Tibial artery (tissue), 4 donors: ENCODE measurements at regions not wholly inside any gene's neighbourhood (a gene's known extent, or its start where the extent isn't known, plus 50 kb on each side); places are given as distances from the start of the nearest gene placed in this dataset.

Experiments
- DNase-seq, 2 donors: peaks; one replicate each; pipeline ENCODE4 v3.0.0-alpha.2; 2019
- H3K27ac ChIP-seq, 2 donors: fragments of 200-600 bp; sonication (generic) in 1 of 2; 1 replicate in 1 of 2; 2 replicates in 1 of 2; pipeline ENCODE4 v1.5.1; 2018 to 2019; ENCODE audit warnings: mild to moderate bottlenecking in 1 of 2
- H3K27me3 ChIP-seq, 2 donors: fragments of 200-600 bp; sonication (generic) in 1 of 2; one replicate each; pipeline versions ENCODE4 v1.5.1 to v1.6.0; 2016 to 2019
- H3K36me3 ChIP-seq, 3 donors: fragments of 200-600 bp; sonication (generic) in 2 of 3; one replicate each; pipeline ENCODE4 v1.5.1; 2016 to 2019; ENCODE audit warnings: mild to moderate bottlenecking in 2 of 3
- H3K4me1 ChIP-seq, 4 donors: fragments of 200-600 bp; sonication (generic) in 2 of 4; 1 replicate in 3 of 4; 2 replicates in 1 of 4; pipeline ENCODE4 v1.5.1; 2016 to 2019
- H3K4me3 ChIP-seq, 2 donors: fragments of 200-600 bp; sonication (generic) in 1 of 2; 1 replicate in 1 of 2; 2 replicates in 1 of 2; pipeline ENCODE4 v1.5.1; 2018 to 2019; ENCODE audit warnings: mild to moderate bottlenecking in 2 of 2
- H3K9me3 ChIP-seq, 3 donors: fragments of 200-600 bp; sonication (generic) in 1 of 3; one replicate each; pipeline ENCODE4 v1.5.1; 2016 to 2019
- CTCF ChIP-seq, 2 experiments: fragments of 200-600 bp in 1 of 2; fragments of 450-650 bp in 1 of 2; IDR thresholded peaks; one replicate each; pipeline ENCODE4 v1.5.1; 2017 to 2019; ENCODE audit warnings: antibody characterized with exemption in 2 of 2, mild to moderate bottlenecking in 1 of 2, moderate library complexity in 1 of 2
- intact Hi-C: fragments of 100-400 bp; cut with DNase I; formaldehyde crosslinking; loops from one replicate; pipeline ENCODE4 v1.15.0; 2023; ENCODE audit warnings: low total_unique reads

GRCh38 chr4:160373911-160374310, 1271.0 kb downstream of the RAPGEF2 start:
- no peaks in the 10 kb centered on the region for H3K27me3 ChIP-seq
- no peak for DNase-seq
- no peak overlapping the region for H3K27ac ChIP-seq
- intact Hi-C loops, result no loop called here
- H3K36me3 ChIP-seq, result no peaks in the 10 kb centered on the region
- H3K4me3 ChIP-seq, result no peak overlapping the region
- no peak for TF ChIP-seq CTCF (IDR thresholded peaks at IDR 0.05)
- no peaks in the 10 kb centered on the region for H3K9me3 ChIP-seq
- no peaks in the 10 kb centered on the region for H3K4me1 ChIP-seq

GRCh38 chr4:160375772-160376452, 1273.0 kb downstream of the RAPGEF2 start:
- Histone ChIP-seq H3K9me3 (no peaks in the 10 kb centered on the region), H3K4me3 (no peak overlapping the region), H3K4me1 (no peaks in the 10 kb centered on the region), H3K36me3 (no peaks in the 10 kb centered on the region), H3K27me3 (no peaks in the 10 kb centered on the region), H3K27ac (no peak overlapping the region)
- intact Hi-C loops, result no loop called here
- no peak for DNase-seq
- no peak for TF ChIP-seq CTCF (IDR thresholded peaks at IDR 0.05)

DNA sequence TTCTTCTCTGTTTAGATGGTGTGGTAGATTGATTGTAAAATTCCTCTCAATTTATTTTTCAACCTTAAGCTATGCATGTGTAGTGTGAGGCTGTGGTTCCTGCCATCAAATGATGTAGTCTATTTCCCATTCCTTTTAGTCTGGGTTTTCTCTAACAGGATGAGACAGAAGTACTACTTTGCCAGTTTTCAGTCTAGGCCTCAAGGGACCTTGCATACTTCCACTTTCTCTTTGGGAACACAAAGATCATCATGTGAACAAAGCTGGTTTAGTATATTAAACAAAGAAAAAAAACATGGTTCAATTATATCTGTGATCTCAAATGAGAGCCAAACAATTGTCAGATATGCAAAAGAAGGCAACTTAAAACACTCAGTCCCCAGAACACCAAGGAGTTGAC, 1284.0 kb downstream of the RAPGEF2 start:
- Histone ChIP-seq H3K4me1 (no peaks in the 10 kb centered on the region), H3K9me3 (no peaks in the 10 kb centered on the region), H3K27me3 (no peaks in the 10 kb centered on the region), H3K27ac (no peak overlapping the region), H3K4me3 (no peak overlapping the region), H3K36me3 (no peaks in the 10 kb centered on the region)
- no peak for DNase-seq
- no peak for TF ChIP-seq CTCF (IDR thresholded peaks at IDR 0.05)
- intact Hi-C loops, result no loop called here

- Histone ChIP-seq H3K4me1 (no peaks in the 10 kb centered on the region), H3K27ac (no peak overlapping the region), H3K9me3 (no peaks in the 10 kb centered on the region), H3K36me3 (no peaks in the 10 kb centered on the region), H3K4me3 (no peak overlapping the region), H3K27me3 (no peaks in the 10 kb centered on the region)
- DNase-seq, result no peak
- intact Hi-C loops, result no loop called here
- no peak for TF ChIP-seq CTCF (IDR thresholded peaks at IDR 0.05)
Observed at GRCh38 chr4:160399826-160400225, 1296.9 kb downstream of the RAPGEF2 start.

- intact Hi-C loops, result no loop called here
- H3K9me3 ChIP-seq, result no peaks in the 10 kb centered on the region
- no peaks in the 10 kb centered on the region for H3K27me3 ChIP-seq
- DNase-seq, result no peak
- TF ChIP-seq CTCF (IDR thresholded peaks at IDR 0.05), result no peak
- H3K27ac ChIP-seq, result no peak overlapping the region
- H3K4me1 ChIP-seq, result no peaks in the 10 kb centered on the region
- H3K4me3 ChIP-seq, result no peak overlapping the region
- no peaks in the 10 kb centered on the region for H3K36me3 ChIP-seq
Observed at GRCh38 chr4:160403081-160403480, 1300.2 kb downstream of the RAPGEF2 start.
